Activated naive CD8-positive, alpha-beta T cell treated with anti-CD3 and anti-CD28 coated beads, Interleukin-2, amount 10 ng/mL, durations not matched to agents 7 days and 5 days (primary cell): ENCODE measurements at regions not wholly inside any gene's neighbourhood (a gene's known extent, or its start where the extent isn't known, plus 50 kb on each side); places are given as distances from the start of the nearest gene placed in this dataset.
A peak's percentile ranks its signal among the peaks of the same experiment; 100 is the strongest.

Source experiments
- ATAC-seq: fragments of 150-1000 bp; cut with Tn5 transposase; one replicate; pipeline ENCODE4 v1.10.0; 2021; ENCODE audit warnings: low read depth, moderate library complexity
- POLR2A ChIA-PET: fragments of 350-600 bp; sonication (Branson Sonifier 250); formaldehyde crosslinking; loops from one replicate; lab custom pipeline; 2021; ENCODE audit warnings: antibody characterized with exemption; lab: Charles Lee
- DNase-seq: peaks from one replicate; pipeline ENCODE4 v3.0.0; 2021
- H3K27ac Mint-ChIP-seq: one replicate; pipeline ENCODE4 v1.8.0; 2022; ENCODE audit warnings: mild to moderate bottlenecking, mixed read lengths
- H3K27me3 Mint-ChIP-seq: one replicate; pipeline ENCODE4 v1.8.0; 2022; ENCODE audit warnings: mild to moderate bottlenecking, moderate library complexity, mixed read lengths
- H3K36me3 Mint-ChIP-seq: one replicate; pipeline ENCODE4 v1.8.0; 2021; ENCODE audit warnings: mild to moderate bottlenecking, mixed read lengths
- H3K4me1 Mint-ChIP-seq: one replicate; pipeline ENCODE4 v1.8.0; 2021; ENCODE audit warnings: mixed read lengths
- H3K4me3 Mint-ChIP-seq: one replicate; pipeline ENCODE4 v1.8.0; 2022; ENCODE audit warnings: mild to moderate bottlenecking, moderate library complexity, mixed read lengths
- H3K9me3 Mint-ChIP-seq: one replicate; pipeline ENCODE4 v1.8.0; 2021; ENCODE audit warnings: mixed read lengths

GRCh38 chr12:25058012-25058411 lies 109.1 kb upstream of the BCAT1 start:
- no peak overlapping the region for H3K4me3 Mint-ChIP-seq
- POLR2A ChIA-PET: no interaction called here
- H3K4me1 Mint-ChIP-seq: peaks cover 33% of the 10 kb centered on the region
- H3K27ac Mint-ChIP-seq: no peak overlapping the region
- H3K27me3 Mint-ChIP-seq: no peaks in the 10 kb centered on the region
- ATAC-seq: no peak
- H3K36me3 Mint-ChIP-seq: peaks cover 27% of the 10 kb centered on the region
- no peaks in the 10 kb centered on the region for H3K9me3 Mint-ChIP-seq
- no peak for DNase-seq

DNA sequence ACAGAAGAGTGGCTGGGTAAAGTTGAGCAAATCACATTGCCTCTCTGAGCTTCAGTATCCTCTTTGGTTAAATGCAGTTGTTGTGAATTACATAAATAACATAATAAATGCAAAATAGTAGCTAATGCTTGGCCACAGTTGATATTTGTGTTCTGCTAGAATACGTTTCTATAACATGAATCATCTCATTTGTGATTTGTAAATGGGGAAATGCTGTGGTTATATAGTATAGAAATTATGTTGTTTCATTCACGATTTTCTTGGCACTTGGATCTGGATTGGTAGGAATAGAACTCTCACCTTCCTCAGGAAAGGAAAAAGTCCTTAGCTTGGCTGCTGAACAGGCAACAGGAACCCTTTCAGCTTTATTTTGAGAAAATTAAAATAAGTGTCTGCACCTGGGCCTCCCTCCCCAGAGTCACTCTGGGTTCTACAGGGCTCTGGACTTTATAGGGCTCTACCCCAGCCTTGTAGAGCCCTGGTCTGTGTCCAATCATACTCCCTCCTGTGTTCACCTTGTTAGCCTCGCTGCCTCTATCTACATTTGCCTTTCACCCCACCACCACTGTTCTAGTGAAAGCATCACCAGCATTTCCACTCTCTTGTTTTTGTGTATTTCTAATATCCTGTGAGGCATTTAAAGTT lies 107.7 kb upstream of the BCAT1 start:
- Mint-ChIP-seq H3K27me3 (no peaks in the 10 kb centered on the region), H3K4me1 (peaks cover 32% of the 10 kb centered on the region), H3K36me3 (peaks cover 19% of the 10 kb centered on the region), H3K9me3 (no peaks in the 10 kb centered on the region), H3K4me3 (peak overlapping the region; percentile 79), H3K27ac (peak overlapping the region; percentile 83)
- POLR2A ChIA-PET: interaction anchor here (0.5 kb wide), 1 partner anchor 320 kb away, joined by 6 read pairs; no protein-coding TSS in a partner anchor
- ATAC-seq: no peak
- DNase-seq: no peak

DNA sequence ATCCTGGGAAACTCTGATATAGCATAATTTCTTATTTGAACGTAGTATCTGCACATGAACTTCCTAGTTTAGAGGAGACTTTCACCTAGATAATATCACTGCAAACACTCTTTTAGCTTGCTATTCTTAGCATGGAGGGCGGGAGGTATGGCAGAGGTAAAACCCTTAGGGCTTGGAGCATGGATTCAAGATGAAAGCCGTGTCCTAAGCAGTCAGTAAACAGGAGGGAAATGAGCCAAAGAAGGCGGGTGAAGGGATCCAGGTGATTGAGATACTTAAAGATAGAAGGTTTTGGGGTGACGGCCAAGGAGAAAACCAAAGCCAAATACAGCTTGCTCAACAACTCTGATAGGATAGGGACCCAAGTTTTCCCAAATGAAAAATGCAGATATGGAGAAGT lies 107.1 kb upstream of the BCAT1 start:
- POLR2A ChIA-PET: interaction anchor here (0.5 kb wide), 1 partner anchor 321 kb away, joined by 6 read pairs; no protein-coding TSS in a partner anchor
- Mint-ChIP-seq H3K4me1 (peaks cover 38% of the 10 kb centered on the region), H3K27ac (peak overlapping the region; percentile 83)

DNA sequence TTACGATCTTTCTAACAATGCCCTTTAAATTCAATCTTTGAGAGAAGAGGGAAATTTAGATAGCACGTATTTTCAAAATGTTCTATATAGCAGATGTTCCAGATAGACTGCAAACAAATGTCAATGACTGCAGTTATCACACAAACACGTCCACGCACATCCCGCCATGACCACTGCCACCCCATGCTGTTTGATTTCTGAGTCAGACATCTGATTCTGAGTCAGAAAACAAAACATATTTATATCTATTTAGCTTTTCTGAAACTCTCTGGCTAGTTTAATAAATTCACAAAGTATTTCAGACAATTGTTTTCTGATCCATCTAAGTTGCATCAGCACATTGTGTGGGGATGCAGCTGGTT lies 105.9 kb upstream of the BCAT1 start:
- Mint-ChIP-seq H3K27ac (peak overlapping the region; percentile 92), H3K27me3 (no peaks in the 10 kb centered on the region), H3K36me3 (peaks cover 13% of the 10 kb centered on the region), H3K9me3 (no peaks in the 10 kb centered on the region), H3K4me1 (peaks cover 38% of the 10 kb centered on the region), H3K4me3 (peak overlapping the region; percentile 82)
- ATAC-seq (no peak), DNase-seq (peak; percentile 55)
- POLR2A ChIA-PET: interaction anchor here (0.8 to 2.7 kb wide), 2 partner anchors 101 to 196 kb away, joined by 3 to 9 read pairs; partner anchors contain the start of gene KRAS

More for the DNA sequence above, 107.1 kb upstream of the BCAT1 start:
- Mint-ChIP-seq H3K9me3 (no peaks in the 10 kb centered on the region), H3K27me3 (no peaks in the 10 kb centered on the region), H3K36me3 (peaks cover 19% of the 10 kb centered on the region), H3K4me3 (peak overlapping the region; percentile 79)
- ATAC-seq: no peak
- DNase-seq: no peak

GRCh38 chr12:25054076-25054782 lies 105.3 kb upstream of the BCAT1 start:
- H3K27me3 Mint-ChIP-seq: no peaks in the 10 kb centered on the region
- H3K4me1 Mint-ChIP-seq: peaks cover 38% of the 10 kb centered on the region
- DNase-seq: no peak
- no peak for ATAC-seq
- peaks cover 13% of the 10 kb centered on the region for H3K36me3 Mint-ChIP-seq
- H3K4me3 Mint-ChIP-seq: peak overlapping the region; percentile 82
- H3K27ac Mint-ChIP-seq: peak overlapping the region; percentile 92
- no peaks in the 10 kb centered on the region for H3K9me3 Mint-ChIP-seq
- POLR2A ChIA-PET: interaction anchor here (2.7 kb wide), 1 partner anchor 197 kb away, joined by 9 read pairs; the partner anchor contains the start of gene KRAS

GRCh38 chr12:25052914-25053211 lies 104.0 kb upstream of the BCAT1 start:
- ATAC-seq (peak; percentile 7), DNase-seq (no peak)
- POLR2A ChIA-PET: interaction anchor here (0.6 to 2.7 kb wide), 9 partner anchors 8 to 1886 kb away, joined by 3 to 9 read pairs (median 3); partner anchors contain the start of gene KRAS
- no peaks in the 10 kb centered on the region for H3K9me3 Mint-ChIP-seq
- H3K4me3 Mint-ChIP-seq: peak overlapping the region; percentile 94
- H3K4me1 Mint-ChIP-seq: peaks cover 38% of the 10 kb centered on the region
- peak overlapping the region; percentile 92 for H3K27ac Mint-ChIP-seq
- peaks cover 13% of the 10 kb centered on the region for H3K36me3 Mint-ChIP-seq
- H3K27me3 Mint-ChIP-seq: no peaks in the 10 kb centered on the region

DNA sequence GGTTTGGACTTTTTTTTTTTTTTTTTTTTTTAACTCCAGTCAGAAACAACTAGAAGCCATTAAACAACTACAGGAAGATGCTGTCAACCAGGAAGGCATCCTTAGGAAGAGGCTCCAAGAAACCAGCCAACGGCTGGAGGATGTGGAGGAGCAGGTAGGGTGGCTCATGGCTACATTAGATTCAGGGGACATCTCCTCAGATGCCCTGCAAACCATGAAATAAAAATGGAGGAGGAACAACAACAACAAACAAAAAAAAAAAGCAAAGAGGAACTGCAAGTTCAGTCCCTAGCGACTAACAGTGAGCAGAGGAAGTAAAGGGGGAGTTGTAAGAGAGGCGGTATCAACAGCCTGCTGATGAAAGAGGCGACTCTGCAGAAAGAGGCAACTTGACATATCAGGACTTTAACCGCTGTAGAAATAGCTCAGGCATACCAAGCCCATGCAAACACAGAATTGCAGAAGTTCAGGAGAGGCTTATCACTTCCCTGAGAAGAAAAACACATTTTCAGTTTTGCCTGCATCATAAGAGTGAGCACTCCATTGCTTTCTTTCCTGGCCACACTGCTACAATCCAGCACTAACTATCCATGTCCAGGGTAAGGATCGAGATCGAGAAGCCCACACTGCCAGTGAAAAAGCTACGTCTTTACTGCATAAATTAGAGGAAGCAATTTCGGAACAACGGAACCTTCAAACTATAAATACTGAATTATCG lies 103.5 kb upstream of the BCAT1 start:
- DNase-seq: peak; percentile 74
- POLR2A ChIA-PET: interaction anchor here (0.6 to 2.7 kb wide), 25 partner anchors 8 to 1887 kb away, joined by 3 to 9 read pairs (median 4); partner anchors contain the start of genes BCAT1, DNAI7, ETFRF1 and KRAS
- H3K27ac Mint-ChIP-seq: peak overlapping the region; percentile 92
- H3K9me3 Mint-ChIP-seq: peaks cover 3% of the 10 kb centered on the region
- H3K36me3 Mint-ChIP-seq: peaks cover 10% of the 10 kb centered on the region
- peak; percentile 76 for ATAC-seq
- H3K4me3 Mint-ChIP-seq: peak overlapping the region; percentile 94
- peaks cover 33% of the 10 kb centered on the region for H3K4me1 Mint-ChIP-seq
- no peaks in the 10 kb centered on the region for H3K27me3 Mint-ChIP-seq

- peaks cover 30% of the 10 kb centered on the region for H3K4me1 Mint-ChIP-seq
- DNase-seq (peak; percentile 51), ATAC-seq (peak; percentile 65)
- peaks cover 8% of the 10 kb centered on the region for H3K36me3 Mint-ChIP-seq
- H3K27me3 Mint-ChIP-seq: no peaks in the 10 kb centered on the region
- H3K4me3 Mint-ChIP-seq: peak overlapping the region; percentile 94
- POLR2A ChIA-PET: interaction anchor here (0.6 to 2.1 kb wide), 19 partner anchors 9 to 1815 kb away, joined by 3 to 7 read pairs (median 4); partner anchors contain the start of genes BCAT1, DNAI7, ETFRF1 and KRAS
- peak overlapping the region; percentile 92 for H3K27ac Mint-ChIP-seq
- H3K9me3 Mint-ChIP-seq: peaks cover 6% of the 10 kb centered on the region
Observed at GRCh38 chr12:25051656-25052195, 102.8 kb upstream of the BCAT1 start.

DNA sequence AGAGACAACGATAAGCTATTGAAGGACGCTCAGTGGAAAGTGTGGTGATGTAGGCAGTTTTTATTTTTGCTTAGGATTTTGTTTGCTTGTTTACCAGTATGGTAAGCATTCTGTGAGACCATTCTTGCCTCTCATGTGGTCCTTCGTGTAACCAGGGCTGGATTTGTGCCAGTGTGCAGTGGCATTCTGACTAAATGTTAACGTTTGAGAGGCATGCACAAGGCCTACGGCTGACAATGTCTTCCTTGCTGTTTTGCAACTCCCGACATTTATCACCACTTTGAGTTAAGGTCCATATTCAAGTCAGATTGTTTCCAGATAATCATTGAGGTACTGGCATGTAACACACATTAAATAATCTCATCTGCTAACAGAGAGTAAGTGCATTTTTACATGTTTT lies 102.3 kb upstream of the BCAT1 start:
- peaks cover 8% of the 10 kb centered on the region for H3K36me3 Mint-ChIP-seq
- peaks cover 6% of the 10 kb centered on the region for H3K9me3 Mint-ChIP-seq
- H3K4me1 Mint-ChIP-seq: peaks cover 26% of the 10 kb centered on the region
- DNase-seq (no peak), ATAC-seq (no peak)
- peak overlapping the region; percentile 92 for H3K27ac Mint-ChIP-seq
- H3K4me3 Mint-ChIP-seq: peak overlapping the region; percentile 94
- POLR2A ChIA-PET: interaction anchor here (0.6 to 2.1 kb wide), 9 partner anchors 9 to 200 kb away, joined by 3 to 7 read pairs (median 4); partner anchors contain the start of genes BCAT1, DNAI7, ETFRF1 and KRAS
- H3K27me3 Mint-ChIP-seq: no peaks in the 10 kb centered on the region

- peaks cover 2% of the 10 kb centered on the region for H3K27me3 Mint-ChIP-seq
- H3K4me3 Mint-ChIP-seq: no peak overlapping the region
- H3K4me1 Mint-ChIP-seq: peaks cover 7% of the 10 kb centered on the region
- H3K36me3 Mint-ChIP-seq: peaks cover 2% of the 10 kb centered on the region
- DNase-seq: no peak
- POLR2A ChIA-PET: no interaction called here
- no peak overlapping the region for H3K27ac Mint-ChIP-seq
- no peak for ATAC-seq
- peaks cover 9% of the 10 kb centered on the region for H3K9me3 Mint-ChIP-seq
Observed at GRCh38 chr12:25045869-25046268, 97.0 kb upstream of the BCAT1 start.

GRCh38 chr12:25041006-25041741 lies 92.3 kb upstream of the BCAT1 start:
- no peak overlapping the region for H3K27ac Mint-ChIP-seq
- peaks cover 4% of the 10 kb centered on the region for H3K27me3 Mint-ChIP-seq
- peaks cover 1% of the 10 kb centered on the region for H3K36me3 Mint-ChIP-seq
- no peak for DNase-seq
- peaks cover 3% of the 10 kb centered on the region for H3K4me1 Mint-ChIP-seq
- no peak overlapping the region for H3K4me3 Mint-ChIP-seq
- no peak for ATAC-seq
- H3K9me3 Mint-ChIP-seq: peaks cover 4% of the 10 kb centered on the region
- POLR2A ChIA-PET: interaction anchor here (0.7 to 1.0 kb wide), 2 partner anchors 15 to 94 kb away, joined by 3 to 4 read pairs; no protein-coding TSS in a partner anchor

DNA sequence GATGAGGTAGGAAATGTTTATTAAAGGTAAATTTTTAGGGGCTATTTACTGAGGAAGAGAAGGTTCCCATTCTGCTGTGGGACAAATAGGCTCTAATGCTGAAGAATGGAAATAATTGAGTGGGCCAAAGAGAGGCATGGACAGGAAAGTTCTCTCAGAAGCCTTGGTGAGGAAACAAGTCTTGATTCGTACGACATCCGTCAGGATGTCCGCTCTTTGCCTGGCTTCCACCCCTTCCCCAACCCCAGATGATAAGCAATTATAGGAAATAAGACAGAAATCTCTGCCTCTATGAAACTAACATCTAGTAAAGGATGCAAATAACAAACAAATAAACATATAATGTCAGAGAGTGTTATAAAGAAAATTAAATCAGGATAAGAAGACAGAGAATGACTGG lies 91.7 kb upstream of the BCAT1 start:
- POLR2A ChIA-PET: interaction anchor here (1.0 kb wide), 1 partner anchor 15 kb away, joined by 3 read pairs; no protein-coding TSS in a partner anchor
- Mint-ChIP-seq H3K27me3 (peaks cover 4% of the 10 kb centered on the region), H3K27ac (no peak overlapping the region), H3K9me3 (peaks cover 3% of the 10 kb centered on the region), H3K4me1 (peaks cover 3% of the 10 kb centered on the region), H3K36me3 (peaks cover 1% of the 10 kb centered on the region), H3K4me3 (no peak overlapping the region)
- DNase-seq (no peak), ATAC-seq (no peak)
